OCI-LY3 (cell line): ENCODE measurements at regions not wholly inside any gene's neighbourhood (a gene's known extent, or its start where the extent isn't known, plus 50 kb on each side); places are given as distances from the start of the nearest gene placed in this dataset.

Experiments used
- H2AFZ ChIP-seq: fragments of 200-600, 300-600 bp; shearing (Covaris generic); 2 replicates; pipeline ENCODE4 v1.6.0; 2014; ENCODE audit warnings: antibody characterized with exemption, low read depth, low read length
- H3K27ac ChIP-seq: fragments of 200-600, 300-600 bp; sonication (generic); 2 replicates; pipeline ENCODE4 v1.5.1; 2014; ENCODE audit warnings: mild to moderate bottlenecking, low read length, moderate library complexity, mixed read lengths
- H3K27me3 ChIP-seq: fragments of 200-600, 300-600 bp; sonication (generic); 2 replicates; pipeline ENCODE4 v1.6.1; 2014; ENCODE audit warnings: low read depth, low read length, mixed read lengths
- H3K36me3 ChIP-seq: fragments of 200-600, 300-600 bp; sonication (generic); replicated peaks from 2 replicates; pipeline ENCODE3; 2014; ENCODE audit warnings: low read depth, low read length, mixed read lengths
- H3K4me1 ChIP-seq: fragments of 300-600, 200-600 bp; sonication (generic); 2 replicates; pipeline ENCODE4 v1.6.1; 2014; ENCODE audit warnings: low read length, mixed read lengths
- H3K4me2 ChIP-seq: fragments of 200-600, 300-600 bp; sonication (generic); 2 replicates; pipeline ENCODE4 v1.6.1; 2014; ENCODE audit warnings: low read length, mixed read lengths
- H3K4me3 ChIP-seq: fragments of 300-600, 200-600 bp; sonication (generic); 2 replicates; pipeline ENCODE4 v1.5.1; 2014; ENCODE audit warnings: antibody characterized with exemption, mild to moderate bottlenecking, low read length, moderate library complexity
- H3K79me2 ChIP-seq: fragments of 300-600, 200-600 bp; shearing (Covaris generic); 2 replicates; pipeline ENCODE4 v1.6.1; 2014; ENCODE audit warnings: mild to moderate bottlenecking, low read length, mixed read lengths
- H3K9ac ChIP-seq: fragments of 300-600, 200-600 bp; shearing (Covaris generic); 2 replicates; pipeline ENCODE4 v1.6.0; 2014; ENCODE audit warnings: mild to moderate bottlenecking, low read length, moderate library complexity
- H3K9me3 ChIP-seq: fragments of 200-600, 300-600 bp; shearing (Covaris generic); 2 replicates; pipeline ENCODE4 v1.6.1; 2014; ENCODE audit warnings: low read length, mixed read lengths; ENCODE audit not compliant: insufficient read depth
- H4K20me1 ChIP-seq: fragments of 200-600, 300-600 bp; sonication (generic); 2 replicates; pipeline ENCODE4 v1.6.1; 2016; ENCODE audit warnings: low read length, mixed read lengths; ENCODE audit not compliant: insufficient read depth
- EZH2phosphoT487 ChIP-seq: fragments of 200-600 bp; shearing (Covaris generic); IDR thresholded peaks from 2 replicates; pipeline ENCODE4 v1.6.1; 2018; ENCODE audit warnings: antibody characterized with exemption, mixed run types, low read depth
- TF ChIP-seq, protein P1 (sequence below): fragments of 200-600, 300-600 bp; sonication (generic); IDR thresholded peaks from 2 replicates; pipeline ENCODE4 v1.5.1; 2014; ENCODE audit warnings: antibody characterized with exemption, low read length, low read depth

DNA sequence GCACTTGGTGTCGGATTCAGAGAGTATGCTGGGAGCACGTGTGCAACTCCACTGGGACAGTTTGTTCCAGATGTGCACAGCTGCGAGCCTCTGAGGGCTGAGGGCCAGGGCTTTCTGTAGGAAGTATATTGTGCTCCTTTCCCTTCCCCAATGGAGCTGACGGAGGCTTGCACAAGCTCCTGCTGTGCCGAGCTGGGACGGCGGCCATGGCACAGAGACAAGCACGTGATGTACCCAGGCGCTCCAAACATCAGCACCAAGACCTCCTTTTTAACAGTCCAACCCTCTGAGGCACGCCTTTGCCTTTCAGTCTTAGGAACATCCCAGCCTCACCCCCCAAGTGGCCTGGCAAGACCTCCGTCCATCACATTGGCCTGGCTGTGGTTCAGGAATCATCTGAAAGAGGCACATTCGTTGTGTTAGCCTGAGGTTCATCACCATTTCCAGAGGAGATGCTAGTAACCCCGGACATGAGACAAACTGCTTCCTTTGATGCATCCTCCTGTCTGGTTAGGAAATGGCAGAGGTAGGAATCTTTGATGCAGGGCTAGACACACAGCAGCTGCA lies 339.2 kb upstream of the KAZN start:
- no peak overlapping the region for H3K4me2 ChIP-seq
- no peaks in the 10 kb centered on the region for H4K20me1 ChIP-seq
- H2AFZ ChIP-seq, result no peak overlapping the region
- H3K9me3 ChIP-seq, result no peaks in the 10 kb centered on the region
- no peaks in the 10 kb centered on the region for H3K27me3 ChIP-seq
- no peaks in the 10 kb centered on the region for H3K79me2 ChIP-seq
- peaks cover under 1% of the 10 kb centered on the region; the same call in 1 of the 2 replicates for H3K4me1 ChIP-seq
- no peaks in the 10 kb centered on the region for H3K36me3 ChIP-seq
- TF ChIP-seq EZH2phosphoT487, result no peak
- TF ChIP-seq, protein P1, sequence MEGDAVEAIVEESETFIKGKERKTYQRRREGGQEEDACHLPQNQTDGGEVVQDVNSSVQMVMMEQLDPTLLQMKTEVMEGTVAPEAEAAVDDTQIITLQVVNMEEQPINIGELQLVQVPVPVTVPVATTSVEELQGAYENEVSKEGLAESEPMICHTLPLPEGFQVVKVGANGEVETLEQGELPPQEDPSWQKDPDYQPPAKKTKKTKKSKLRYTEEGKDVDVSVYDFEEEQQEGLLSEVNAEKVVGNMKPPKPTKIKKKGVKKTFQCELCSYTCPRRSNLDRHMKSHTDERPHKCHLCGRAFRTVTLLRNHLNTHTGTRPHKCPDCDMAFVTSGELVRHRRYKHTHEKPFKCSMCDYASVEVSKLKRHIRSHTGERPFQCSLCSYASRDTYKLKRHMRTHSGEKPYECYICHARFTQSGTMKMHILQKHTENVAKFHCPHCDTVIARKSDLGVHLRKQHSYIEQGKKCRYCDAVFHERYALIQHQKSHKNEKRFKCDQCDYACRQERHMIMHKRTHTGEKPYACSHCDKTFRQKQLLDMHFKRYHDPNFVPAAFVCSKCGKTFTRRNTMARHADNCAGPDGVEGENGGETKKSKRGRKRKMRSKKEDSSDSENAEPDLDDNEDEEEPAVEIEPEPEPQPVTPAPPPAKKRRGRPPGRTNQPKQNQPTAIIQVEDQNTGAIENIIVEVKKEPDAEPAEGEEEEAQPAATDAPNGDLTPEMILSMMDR, result no peak
- H3K27ac ChIP-seq, result no peak overlapping the region
- H3K9ac ChIP-seq, result no peak overlapping the region
- H3K4me3 ChIP-seq, result no peak overlapping the region

DNA sequence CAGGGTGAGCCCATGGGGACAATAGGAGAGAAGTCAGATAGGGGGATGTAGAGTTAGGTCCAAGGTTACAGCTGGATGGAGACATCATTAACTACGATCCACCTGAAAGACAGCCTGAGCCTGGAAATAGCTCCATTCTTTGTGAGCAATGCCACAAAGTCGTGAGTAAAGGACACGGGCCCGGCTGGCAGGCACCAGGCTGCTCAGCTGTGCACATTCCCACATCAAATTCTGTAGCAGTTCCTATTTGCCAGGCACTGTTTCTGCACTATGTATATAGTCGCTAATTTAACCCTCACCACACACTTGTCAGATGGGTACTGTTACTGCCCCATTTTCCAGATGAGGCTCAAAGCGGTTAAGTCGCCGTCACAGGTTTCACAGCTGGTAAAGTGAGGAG lies 338.0 kb upstream of the KAZN start:
- Histone ChIP-seq H3K9ac (no peak overlapping the region), H2AFZ (no peak overlapping the region), H3K79me2 (no peaks in the 10 kb centered on the region), H3K27ac (no peak overlapping the region), H3K4me3 (no peak overlapping the region), H3K4me2 (no peak overlapping the region), H3K36me3 (no peaks in the 10 kb centered on the region), H4K20me1 (no peaks in the 10 kb centered on the region), H3K4me1 (no peaks in the 10 kb centered on the region), H3K27me3 (no peaks in the 10 kb centered on the region), H3K9me3 (no peaks in the 10 kb centered on the region)
- no peak for TF ChIP-seq EZH2phosphoT487
- TF ChIP-seq, protein P1, result no peak

DNA sequence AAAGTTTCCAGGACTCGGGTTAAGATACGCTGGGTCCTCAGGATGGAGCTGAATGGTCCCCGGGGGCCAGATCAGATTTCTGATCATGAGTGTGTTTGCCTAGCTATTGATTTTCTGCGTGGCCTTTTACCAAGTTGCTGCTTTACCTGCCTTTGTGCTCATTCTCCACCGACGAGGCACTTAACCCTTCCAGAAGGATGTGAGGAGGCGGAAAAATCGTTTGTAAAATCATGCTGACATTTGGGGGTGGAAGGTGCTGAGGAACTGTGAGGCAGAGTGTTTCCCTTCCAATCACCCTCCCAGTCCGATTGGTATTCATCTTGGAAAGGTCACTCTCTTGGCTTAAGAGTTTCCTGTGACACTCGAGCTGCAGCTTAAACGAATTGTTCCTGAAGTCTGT lies 337.1 kb upstream of the KAZN start:
- no peak overlapping the region for H3K27ac ChIP-seq
- no peaks in the 10 kb centered on the region for H4K20me1 ChIP-seq
- no peaks in the 10 kb centered on the region for H3K36me3 ChIP-seq
- no peaks in the 10 kb centered on the region for H3K9me3 ChIP-seq
- H3K9ac ChIP-seq, result no peak overlapping the region
- TF ChIP-seq EZH2phosphoT487, result no peak
- TF ChIP-seq, protein P1, result no peak
- no peak overlapping the region for H3K4me3 ChIP-seq
- no peak overlapping the region for H3K4me2 ChIP-seq
- H3K79me2 ChIP-seq, result no peaks in the 10 kb centered on the region
- H2AFZ ChIP-seq, result no peak overlapping the region
- H3K27me3 ChIP-seq, result no peaks in the 10 kb centered on the region
- no peaks in the 10 kb centered on the region for H3K4me1 ChIP-seq

DNA sequence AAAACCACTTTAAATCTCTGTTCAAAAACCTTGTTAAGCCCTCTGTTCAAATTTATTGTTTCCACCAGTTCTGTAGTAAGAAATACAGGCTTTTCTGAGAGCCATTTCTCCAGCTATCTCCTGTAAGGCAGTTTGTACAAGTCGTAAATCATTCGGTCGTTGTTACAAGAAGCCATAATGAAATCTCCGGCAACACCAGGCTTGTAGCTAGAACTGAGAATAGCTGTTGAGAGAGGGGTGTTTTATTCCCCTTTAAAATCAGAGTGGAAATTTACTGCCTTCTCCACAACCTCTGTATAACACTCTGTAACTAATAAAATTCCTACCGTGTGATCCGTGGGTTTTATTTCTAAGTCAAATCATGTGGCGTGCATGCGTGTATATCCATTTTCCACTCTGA lies 335.8 kb upstream of the KAZN start:
- no peak overlapping the region for H3K4me2 ChIP-seq
- H3K79me2 ChIP-seq, result no peaks in the 10 kb centered on the region
- no peaks in the 10 kb centered on the region for H4K20me1 ChIP-seq
- H3K27me3 ChIP-seq, result no peaks in the 10 kb centered on the region
- no peak overlapping the region for H3K9ac ChIP-seq
- H2AFZ ChIP-seq, result no peak overlapping the region
- H3K27ac ChIP-seq, result no peak overlapping the region
- H3K4me3 ChIP-seq, result no peak overlapping the region
- H3K9me3 ChIP-seq, result no peaks in the 10 kb centered on the region
- TF ChIP-seq, protein P1, result no peak
- no peak for TF ChIP-seq EZH2phosphoT487
- H3K36me3 ChIP-seq, result no peaks in the 10 kb centered on the region
- H3K4me1 ChIP-seq, result no peaks in the 10 kb centered on the region
